ENCODE measurements at regions not wholly inside any gene's neighbourhood (a gene's known extent, or its start where the extent isn't known, plus 50 kb on each side); places are given as distances from the start of the nearest gene placed in this dataset.
"Not testable (repeated sequence)": the region's sequence is repeated elsewhere in the genome, so short reads cannot be mapped to it uniquely, and the experiment has no call there.

GRCh38 chr15:78708713-78709260 is 67.8 kb upstream of the CHRNB4 start:
- no peak for DNase-seq

GRCh38 chr15:78706481-78707235 is 65.6 kb upstream of the CHRNB4 start:
- not testable (repeated sequence) for DNase-seq

GRCh38 chr15:78703334-78704056 is 62.5 kb upstream of the CHRNB4 start:
- DNase-seq = peak; percentile 78

- DNase-seq = no peak
Measured at GRCh38 chr15:78702609-78703333, 61.8 kb upstream of the CHRNB4 start.

- DNase-seq = no peak
Measured at GRCh38 chr15:78697449-78697848, 56.4 kb upstream of the CHRNB4 start.

- no peak for DNase-seq
Measured at GRCh38 chr15:78696436-78696835, 55.4 kb upstream of the CHRNB4 start.

- DNase-seq = no peak
Measured at GRCh38 chr15:78695854-78696253, 54.8 kb upstream of the CHRNB4 start.

GRCh38 chr15:78695046-78695671 is 54.1 kb upstream of the CHRNB4 start:
- no peak for DNase-seq

GRCh38 chr15:78691851-78692421 is 50.9 kb upstream of the CHRNB4 start:
- DNase-seq = no peak

- DNase-seq = no peak
Measured at GRCh38 chr15:78691167-78691850, 50.3 kb upstream of the CHRNB4 start.
